GM21526 (cell line): ENCODE measurements at regions not wholly inside any gene's neighbourhood (a gene's known extent, or its start where the extent isn't known, plus 50 kb on each side); places are given as distances from the start of the nearest gene placed in this dataset.
"Not testable (repeated sequence)": the region's sequence is repeated elsewhere in the genome, so short reads cannot be mapped to it uniquely, and the experiment has no call there.

Experiments
- ATAC-seq: cut with Tn5 transposase; IDR thresholded peaks from one replicate; pipeline ENCODE4 v1.9.1; 2021; ENCODE audit warnings: moderate library complexity; ENCODE audit not compliant: unreplicated experiment, low FRiP score

DNA sequence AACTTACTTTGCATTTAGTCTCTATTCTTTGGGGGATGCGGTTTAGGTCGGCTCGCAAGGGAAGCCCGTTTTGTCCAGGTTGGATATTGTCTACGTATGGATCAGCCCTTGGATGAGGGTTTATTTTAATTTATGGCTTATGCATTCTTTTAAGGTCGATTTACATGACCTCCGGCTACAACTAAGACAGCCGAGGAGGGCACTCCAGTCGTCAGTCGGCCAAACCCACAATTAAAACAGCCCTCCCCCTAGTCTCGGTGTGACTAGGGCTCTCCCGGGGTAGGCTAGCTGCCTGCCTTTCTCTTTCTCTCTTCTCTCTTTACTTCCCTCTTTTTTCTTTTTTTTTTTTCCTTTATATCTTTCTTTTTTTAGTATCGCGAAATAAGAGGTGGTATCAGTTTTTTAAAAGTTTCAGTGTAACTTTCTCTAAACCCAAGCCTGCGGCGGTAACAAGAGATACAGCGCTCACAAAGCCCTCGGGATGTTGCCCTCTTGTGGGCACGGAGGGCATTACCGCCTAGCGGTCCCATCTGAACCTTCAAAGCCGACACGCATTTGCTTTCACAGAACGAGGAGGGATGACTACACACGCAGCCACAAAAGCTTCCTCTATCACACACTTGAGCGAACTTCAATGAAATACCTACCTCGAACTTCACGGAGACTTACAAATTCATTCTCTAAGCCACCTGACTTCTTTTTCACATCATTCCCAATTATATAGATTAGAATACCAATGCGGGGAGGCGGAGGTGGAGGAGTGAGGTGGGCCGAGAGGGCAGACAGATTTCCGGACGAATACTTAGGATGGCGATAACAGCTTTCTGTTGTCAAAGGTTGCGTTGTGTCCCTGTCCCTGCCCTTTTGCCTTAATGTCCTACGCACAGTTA, 132.3 kb upstream of the C11orf58 start:
- ATAC-seq: peak; percentile 92

DNA sequence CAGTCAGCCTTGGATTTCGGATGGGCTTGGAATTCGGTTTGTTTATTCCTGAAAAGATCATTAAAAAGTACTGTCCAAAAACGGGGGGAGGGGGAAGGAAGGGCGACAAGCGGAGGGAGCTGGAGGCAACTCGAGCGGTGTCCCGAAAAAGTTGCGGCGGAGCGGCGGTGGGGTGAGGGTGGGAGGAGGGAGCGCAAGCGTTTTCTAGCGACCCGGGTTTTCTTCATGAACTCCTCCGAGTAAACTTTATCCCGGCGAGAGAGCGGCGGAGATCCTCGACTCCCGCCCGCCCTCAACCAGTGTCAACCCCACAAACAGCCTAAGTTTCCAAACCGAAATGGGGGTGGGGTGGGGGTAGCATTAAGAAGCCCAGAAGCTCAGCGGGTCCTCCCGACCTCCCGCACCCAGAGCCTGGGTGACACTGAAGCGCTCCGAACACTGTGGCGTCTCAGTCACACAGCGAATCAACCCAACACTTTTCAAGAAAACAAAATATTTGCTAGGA, 133.0 kb upstream of the C11orf58 start:
- ATAC-seq: no peak

GRCh38 chr11:16604794-16605388, 133.6 kb upstream of the C11orf58 start:
- no peak for ATAC-seq

GRCh38 chr11:16603890-16604793, 134.3 kb upstream of the C11orf58 start:
- no peak for ATAC-seq

DNA sequence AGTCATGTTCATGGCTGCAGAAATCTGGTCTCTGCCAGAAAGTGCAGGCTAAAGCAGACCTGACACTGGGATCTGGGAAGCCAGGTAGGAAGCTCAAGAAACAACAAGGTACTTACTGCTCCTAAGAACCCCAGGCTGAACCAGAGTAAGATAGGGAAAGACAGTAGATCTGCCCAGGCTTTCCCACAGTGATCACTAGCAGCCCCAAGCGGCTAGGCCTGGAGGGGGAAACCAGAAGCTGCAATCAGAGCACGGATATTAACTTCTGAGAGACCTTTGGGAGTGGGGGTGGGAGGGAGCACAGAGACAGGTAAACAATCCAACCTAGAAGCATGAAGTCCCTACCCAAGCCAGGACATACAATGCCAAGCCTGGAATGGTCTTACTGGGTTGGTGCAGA, 135.2 kb upstream of the C11orf58 start:
- ATAC-seq: no peak

DNA sequence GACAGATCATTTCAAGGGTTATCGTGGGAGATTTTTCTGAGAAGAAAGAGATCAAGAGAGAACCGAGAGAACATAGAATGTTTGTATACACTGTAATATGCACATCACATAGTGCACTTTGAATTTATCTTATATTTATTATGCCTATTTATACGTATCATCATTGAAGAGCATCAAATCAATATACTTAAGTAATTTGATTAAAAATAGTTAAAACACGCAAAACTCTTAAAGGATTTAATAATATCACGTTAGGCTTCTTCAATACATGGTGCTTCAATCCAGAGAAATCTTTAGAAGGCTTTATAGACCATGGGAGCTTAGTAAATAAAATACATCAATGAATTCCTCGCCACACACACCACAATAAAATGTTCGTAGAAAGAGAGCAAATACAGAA, 139.5 kb upstream of the C11orf58 start:
- no peak for ATAC-seq

DNA sequence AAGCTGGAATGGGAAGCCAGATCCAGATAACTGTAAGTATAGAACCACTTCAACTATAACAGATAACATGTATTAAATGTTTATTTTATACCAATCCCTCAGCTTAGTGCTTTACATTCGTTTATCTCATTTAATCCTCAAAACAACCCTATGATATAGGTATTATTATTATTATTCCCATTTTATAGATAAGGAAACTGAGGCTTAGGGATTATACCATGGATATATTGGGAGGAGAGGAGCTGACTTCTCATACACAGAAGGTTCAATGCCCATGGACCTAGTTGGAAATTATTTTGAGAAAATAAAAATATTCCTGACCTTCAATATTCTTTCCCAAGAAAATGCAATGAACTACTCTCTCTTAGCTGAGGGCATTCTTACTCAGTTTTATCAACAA, 140.4 kb upstream of the C11orf58 start:
- ATAC-seq: no peak

- ATAC-seq: no peak
Observed at GRCh38 chr11:16596231-16596630, 142.2 kb upstream of the C11orf58 start.

DNA sequence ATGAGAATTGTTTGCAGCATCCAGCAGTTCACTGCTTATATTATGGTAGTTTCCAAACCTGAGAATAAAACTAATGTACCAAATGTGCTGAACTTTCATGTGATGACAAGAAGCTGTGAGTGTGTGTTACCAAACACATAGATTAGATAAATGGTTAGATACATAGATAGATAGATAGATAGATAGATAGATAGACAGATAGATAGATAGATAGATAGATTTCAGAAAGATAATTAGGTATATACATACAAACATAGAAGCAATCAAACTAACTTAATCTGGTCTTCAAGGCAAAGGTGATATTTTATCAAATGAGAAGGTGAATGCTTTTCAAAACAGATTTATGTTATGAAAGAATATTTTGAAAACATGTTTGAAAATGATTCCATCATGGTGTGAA, 147.3 kb upstream of the C11orf58 start:
- ATAC-seq: no peak

- no peak for ATAC-seq
Observed at GRCh38 chr11:16587670-16588069, 150.8 kb upstream of the C11orf58 start.

DNA sequence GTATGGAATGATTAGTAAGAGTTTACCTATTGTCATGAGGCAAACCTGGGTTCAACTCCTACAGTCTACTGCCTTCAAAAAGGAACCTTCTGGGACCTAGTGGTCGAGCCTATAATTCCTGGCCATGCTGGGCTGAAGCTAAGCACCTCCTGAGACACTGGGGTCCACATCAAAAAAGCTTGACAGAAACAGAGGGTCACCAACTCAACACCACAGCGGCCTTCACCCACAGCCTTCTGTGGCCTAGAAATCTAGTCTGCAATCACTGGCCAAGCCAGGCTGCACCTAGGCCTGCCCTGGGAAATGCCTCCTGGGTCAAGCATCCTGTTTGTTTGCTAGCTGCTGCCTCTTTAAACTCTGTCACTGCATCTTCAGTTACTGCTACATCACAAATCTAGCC, 153.9 kb upstream of the C11orf58 start:
- ATAC-seq: no peak

DNA sequence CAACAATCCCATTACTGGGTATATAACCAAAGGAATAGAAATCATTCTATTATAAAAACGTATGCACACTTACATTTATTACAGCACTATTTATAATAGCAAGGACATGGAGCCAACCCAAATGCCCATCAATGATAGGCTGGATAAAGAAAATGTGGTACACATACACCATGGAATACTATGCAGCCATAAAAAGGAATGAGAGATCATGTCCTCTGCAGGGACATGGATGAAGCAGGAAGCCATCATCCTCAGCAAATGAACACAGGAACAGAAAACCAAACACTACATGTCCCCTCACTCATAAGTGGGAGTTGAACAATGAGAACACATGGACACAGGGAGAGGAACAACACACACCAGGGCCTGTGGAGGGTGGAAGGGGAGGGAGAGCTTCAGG, 157.4 kb upstream of the C11orf58 start:
- ATAC-seq: not testable (repeated sequence)

DNA sequence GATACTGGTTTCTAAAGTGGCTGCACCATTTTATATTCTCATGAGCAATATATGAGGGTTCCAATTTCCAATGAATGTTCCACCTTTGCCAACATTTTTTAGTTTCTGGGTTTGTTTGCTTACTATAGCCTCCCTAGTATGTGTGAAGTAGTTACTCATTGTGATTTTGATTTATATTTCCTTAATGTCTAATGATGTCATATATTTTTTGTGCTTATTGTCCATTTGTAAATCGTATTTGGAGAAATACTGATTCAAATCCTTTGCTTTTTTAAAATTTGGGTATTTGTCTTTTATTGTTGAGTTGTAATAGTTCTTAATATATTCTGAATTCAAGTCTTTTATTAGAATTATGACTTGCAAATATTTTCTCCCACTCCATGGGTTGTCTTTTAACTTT, 161.0 kb upstream of the C11orf58 start:
- ATAC-seq: no peak

DNA sequence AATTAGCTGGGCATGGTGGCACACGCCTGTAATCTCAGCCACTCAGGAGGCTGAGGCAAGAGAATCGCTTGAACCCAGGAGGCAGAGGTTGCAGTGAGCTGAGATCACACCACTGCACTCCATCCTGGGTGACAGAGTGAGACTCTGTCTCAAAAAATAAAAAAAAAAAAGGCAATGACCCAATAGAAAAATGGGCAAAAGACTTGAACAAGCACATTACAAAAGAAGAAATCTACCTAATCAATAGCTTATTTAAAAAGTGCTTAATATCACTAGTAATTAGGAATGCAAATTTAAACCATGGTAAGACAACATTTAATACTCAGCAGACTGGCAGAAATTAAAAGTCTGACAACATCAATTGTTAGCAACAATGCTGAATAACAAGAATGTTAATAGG, 163.6 kb upstream of the C11orf58 start:
- not testable (repeated sequence) for ATAC-seq

DNA sequence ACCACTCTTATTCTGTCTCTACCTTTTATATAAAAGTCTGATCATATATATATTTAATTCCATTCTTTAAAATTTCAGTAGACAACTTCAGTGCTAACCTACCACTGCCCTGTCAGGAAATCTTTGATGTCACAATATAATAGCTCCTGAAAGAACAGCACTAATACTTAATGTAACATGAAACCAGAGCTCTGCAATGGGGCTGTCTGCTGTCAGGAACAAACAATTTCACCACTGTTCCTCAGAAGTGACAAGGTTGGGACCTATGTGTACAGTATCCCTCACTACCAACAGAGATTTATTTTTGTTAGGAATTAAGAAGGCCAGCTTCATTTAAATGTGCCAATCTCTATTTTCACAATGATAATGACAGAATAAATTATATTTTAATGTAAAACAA, 165.5 kb upstream of the C11orf58 start:
- ATAC-seq: no peak

GRCh38 chr11:16561150-16561549, 177.3 kb upstream of the C11orf58 start:
- ATAC-seq: no peak

DNA sequence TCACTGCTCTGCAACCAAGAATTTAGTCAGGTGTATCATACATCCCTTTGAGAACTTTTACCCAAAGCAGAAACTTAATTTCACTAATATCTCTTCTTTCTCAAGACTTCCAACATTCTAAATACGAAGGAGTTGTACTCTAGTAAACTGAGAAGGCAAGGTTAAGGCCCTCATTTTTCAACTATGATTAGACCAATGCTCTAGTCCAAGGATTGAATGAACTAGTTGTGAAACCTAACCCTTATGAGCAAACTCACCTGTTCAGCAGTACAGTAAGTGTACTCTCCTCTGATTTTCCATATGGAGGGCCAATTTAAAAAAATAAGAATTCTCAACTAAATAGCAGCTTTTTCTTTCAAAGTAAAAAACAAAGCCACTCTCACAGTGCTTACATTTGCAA, 180.0 kb upstream of the C11orf58 start:
- no peak for ATAC-seq

- no peak for ATAC-seq
Observed at GRCh38 chr11:16555956-16556355, 182.5 kb upstream of the C11orf58 start.

DNA sequence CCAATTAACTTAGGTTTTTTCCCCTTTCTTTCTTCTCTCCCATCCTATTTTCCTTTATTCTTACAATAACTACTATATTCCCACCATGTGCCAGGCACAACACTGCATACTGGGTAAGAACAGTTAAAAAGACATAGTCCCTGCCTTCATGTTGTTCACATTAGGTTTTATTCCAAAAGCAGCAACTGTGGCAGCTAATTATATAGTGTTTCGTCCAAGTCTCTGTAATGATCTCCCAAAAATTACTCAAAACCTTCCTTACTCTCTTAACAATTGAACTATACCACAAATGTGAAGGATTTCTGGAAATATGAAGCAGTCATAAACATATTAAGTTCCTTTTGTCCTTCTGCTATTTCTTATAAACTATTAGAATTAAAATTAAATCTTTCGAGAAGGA, 184.1 kb upstream of the C11orf58 start:
- ATAC-seq: no peak

- no peak for ATAC-seq
Observed at GRCh38 chr11:16547879-16548278, 190.6 kb upstream of the C11orf58 start.

GRCh38 chr11:16543642-16544041, 187.3 kb upstream of the SOX6 start:
- no peak for ATAC-seq
